ENCODE measurements at regions not wholly inside any gene's neighbourhood (a gene's known extent, or its start where the extent isn't known, plus 50 kb on each side); places are given as distances from the start of the nearest gene placed in this dataset.

GRCh38 chr5:162858770-162859169 lies 578.6 kb upstream of the CCNG1 start:
- TF ChIP-seq CHD1 (IDR thresholded peaks at IDR 0.05; ENCODE audit: low read depth, low read length) (no peak), POLR2A (IDR thresholded peaks at IDR 0.05; ENCODE audit: low read depth, low read length) (no peak), SMC3 (IDR thresholded peaks at IDR 0.05; ENCODE audit: low read depth, low read length) (no peak), CTCF (conservative IDR thresholded peaks at IDR 0.05; ENCODE audit: low read depth, low read length) (no peak), CEBPB (IDR thresholded peaks at IDR 0.05; ENCODE audit: low read depth, low read length) (no peak), MAFK (IDR thresholded peaks at IDR 0.05; ENCODE audit: low read depth, low read length) (no peak), RAD21 (IDR thresholded peaks at IDR 0.05; ENCODE audit: low read length) (no peak), FOS (IDR thresholded peaks at IDR 0.05; ENCODE audit: low read depth, low read length) (no peak), BHLHE40 (IDR thresholded peaks at IDR 0.05; ENCODE audit: low read depth, low read length) (no peak), MAZ (IDR thresholded peaks at IDR 0.05; ENCODE audit: borderline replicate concordance, low read depth, low read length) (no peak)

Data from IMR-90 (cell line).